Kidney epithelial cell (primary cell): ENCODE measurements at regions not wholly inside any gene's neighbourhood (a gene's known extent, or its start where the extent isn't known, plus 50 kb on each side); places are given as distances from the start of the nearest gene placed in this dataset.
"Not testable (repeated sequence)": the region's sequence is repeated elsewhere in the genome, so short reads cannot be mapped to it uniquely, and the experiment has no call there.

Source experiments
- DNase-seq: peaks from one replicate; pipeline ENCODE4 v3.0.0-alpha.2; 2010; ENCODE audit warnings: low read depth
- H3K27me3 ChIP-seq: 2 replicates; pipeline ENCODE4 v1.6.0; 2011; ENCODE audit warnings: low read length; ENCODE audit not compliant: control insufficient read depth, insufficient read depth
- H3K36me3 ChIP-seq: 2 replicates; pipeline ENCODE4 v1.5.1; 2011; ENCODE audit warnings: low read length; ENCODE audit not compliant: control insufficient read depth, insufficient read depth
- H3K4me3 ChIP-seq: 2 replicates; pipeline ENCODE4 v1.5.1; 2011; ENCODE audit warnings: low read depth, mild to moderate bottlenecking, control low read depth, low read length
- CTCF ChIP-seq: IDR thresholded peaks from 2 replicates; pipeline ENCODE4 v1.5.1; 2011; ENCODE audit warnings: mild to moderate bottlenecking, moderate library complexity, low read length, control low read depth, inconsistent platforms; ENCODE audit not compliant: insufficient read depth, poor library complexity, severe bottlenecking

GRCh38 chrX:121761845-121762244, 714.4 kb downstream of the GLUD2 start:
- DNase-seq = no peak
- Histone ChIP-seq H3K27me3 (no peaks in the 10 kb centered on the region), H3K36me3 (no peaks in the 10 kb centered on the region), H3K4me3 (no peak overlapping the region)
- no peak for TF ChIP-seq CTCF

- H3K4me3 ChIP-seq = no peak overlapping the region
- no peak for DNase-seq
- no peaks in the 10 kb centered on the region for H3K27me3 ChIP-seq
- TF ChIP-seq CTCF = no peak
- H3K36me3 ChIP-seq = no peaks in the 10 kb centered on the region
Observed at GRCh38 chrX:121763671-121764070, 716.3 kb downstream of the GLUD2 start.

- H3K36me3 ChIP-seq, H3K4me3 ChIP-seq, DNase-seq, H3K27me3 ChIP-seq: not testable (repeated sequence)
Observed at GRCh38 chrX:121768210-121768609, 720.8 kb downstream of the GLUD2 start.

GRCh38 chrX:121781991-121782390, 734.6 kb downstream of the GLUD2 start:
- DNase-seq = no peak
- TF ChIP-seq CTCF = no peak
- Histone ChIP-seq H3K36me3 (no peaks in the 10 kb centered on the region), H3K4me3 (no peak overlapping the region), H3K27me3 (no peaks in the 10 kb centered on the region)

GRCh38 chrX:121782544-121782943, 735.1 kb downstream of the GLUD2 start:
- DNase-seq = no peak
- H3K27me3 ChIP-seq = no peaks in the 10 kb centered on the region
- H3K4me3 ChIP-seq = no peak overlapping the region
- no peaks in the 10 kb centered on the region for H3K36me3 ChIP-seq
- no peak for TF ChIP-seq CTCF

- H3K4me3 ChIP-seq = no peak overlapping the region
- no peaks in the 10 kb centered on the region for H3K27me3 ChIP-seq
- H3K36me3 ChIP-seq = no peaks in the 10 kb centered on the region
- TF ChIP-seq CTCF = no peak
- no peak for DNase-seq
Observed at GRCh38 chrX:121782976-121783375, 735.6 kb downstream of the GLUD2 start.
